OCI-LY1 (cell line): ENCODE measurements at regions not wholly inside any gene's neighbourhood (a gene's known extent, or its start where the extent isn't known, plus 50 kb on each side); places are given as distances from the start of the nearest gene placed in this dataset.

Source experiments
- H2AFZ ChIP-seq: fragments of 200-600 bp; sonication (generic), shearing (Covaris generic); 2 replicates; pipeline ENCODE4 v1.6.0; 2014; ENCODE audit warnings: antibody characterized with exemption, mild to moderate bottlenecking, low read length
- H3F3A ChIP-seq: fragments of 200-600 bp; sonication (generic), shearing (Covaris generic); 2 replicates; pipeline ENCODE4 v1.6.0; 2014; ENCODE audit warnings: mild to moderate bottlenecking, antibody characterized with exemption, low read length, moderate library complexity; ENCODE audit not compliant: insufficient read depth
- H3K27ac ChIP-seq: fragments of 200-600 bp; sonication (generic); 2 replicates; pipeline ENCODE4 v1.5.1; 2014; ENCODE audit warnings: low read length, mixed run types, mild to moderate bottlenecking, low read depth; ENCODE audit not compliant: poor library complexity, severe bottlenecking
- H3K27me3 ChIP-seq: fragments of 200-600 bp; sonication (generic); 2 replicates; pipeline ENCODE4 v1.6.0; 2014; ENCODE audit warnings: antibody characterized with exemption, mild to moderate bottlenecking, low read length, moderate library complexity; ENCODE audit not compliant: insufficient read depth
- H3K36me3 ChIP-seq: fragments of 200-600 bp; sonication (generic); 2 replicates; pipeline ENCODE4 v1.6.1; 2014; ENCODE audit warnings: mild to moderate bottlenecking, antibody characterized with exemption, low read length, moderate library complexity, mixed read lengths; ENCODE audit not compliant: insufficient read depth
- H3K4me1 ChIP-seq: fragments of 200-600 bp; sonication (generic); 2 replicates; pipeline ENCODE4 v1.5.1; 2014; ENCODE audit warnings: mild to moderate bottlenecking, low read length, moderate library complexity; ENCODE audit not compliant: insufficient read depth, severe bottlenecking
- H3K4me2 ChIP-seq: fragments of 200-600 bp; sonication (generic), shearing (Covaris generic); 2 replicates; pipeline ENCODE4 v1.6.1; 2014; ENCODE audit warnings: low read length
- H3K4me3 ChIP-seq: fragments of 200-600 bp; sonication (generic); 2 replicates; pipeline ENCODE4 v1.5.1; 2014; ENCODE audit warnings: low read length, low read depth, mild to moderate bottlenecking, mixed read lengths; ENCODE audit not compliant: poor library complexity, severe bottlenecking
- H3K79me2 ChIP-seq: fragments of 200-600 bp; shearing (Covaris generic); 2 replicates; pipeline ENCODE4 v1.6.1; 2016; ENCODE audit warnings: mixed run types, low read length, mixed read lengths; ENCODE audit not compliant: insufficient read depth
- H3K9ac ChIP-seq: fragments of 200-600 bp; sonication (generic), shearing (Covaris generic); 2 replicates; pipeline ENCODE4 v1.6.1; 2014; ENCODE audit warnings: mild to moderate bottlenecking, low read length, mixed read lengths
- H3K9me2 ChIP-seq: fragments of 200-600 bp; sonication (generic), shearing (Covaris generic); 2 replicates; pipeline ENCODE4 v1.6.1; 2014; ENCODE audit warnings: low read depth, mild to moderate bottlenecking, low read length, mixed read lengths
- H3K9me3 ChIP-seq: fragments of 200-600 bp; shearing (Covaris generic); 2 replicates; pipeline ENCODE4 v1.6.1; 2014; ENCODE audit warnings: low read length, mixed read lengths
- H4K20me1 ChIP-seq: fragments of 200-600 bp; sonication (generic), shearing (Covaris generic); 2 replicates; pipeline ENCODE4 v1.6.0; 2016; ENCODE audit warnings: mild to moderate bottlenecking, low read length; ENCODE audit not compliant: insufficient read depth
- CTCF ChIP-seq: fragments of 200-600 bp; sonication (generic), shearing (Covaris generic); IDR thresholded peaks from 2 replicates; pipeline ENCODE4 v1.5.1; 2017; ENCODE audit warnings: mild to moderate bottlenecking, antibody characterized with exemption, low read length, moderate library complexity, mixed read lengths
- EZH2 ChIP-seq: fragments of 200-600 bp; sonication (generic), shearing (Covaris generic); IDR thresholded peaks from 2 replicates; pipeline ENCODE4 v1.8.0; 2017; ENCODE audit warnings: borderline replicate concordance, mixed run types, mild to moderate bottlenecking, antibody characterized with exemption, low read length, moderate library complexity, mixed read lengths

- Histone ChIP-seq H3F3A (no peaks in the 10 kb centered on the region), H3K27me3 (no peaks in the 10 kb centered on the region), H4K20me1 (no peaks in the 10 kb centered on the region), H3K9ac (no peak overlapping the region), H2AFZ (no peak overlapping the region), H3K36me3 (no peaks in the 10 kb centered on the region), H3K9me2 (no peaks in the 10 kb centered on the region), H3K9me3 (no peaks in the 10 kb centered on the region), H3K4me3 (no peak overlapping the region), H3K4me2 (no peak overlapping the region), H3K79me2 (no peaks in the 10 kb centered on the region), H3K4me1 (no peaks in the 10 kb centered on the region), H3K27ac (no peak overlapping the region)
- TF ChIP-seq CTCF, result no peak
Observed at GRCh38 chr10:35745617-35746403, 103.7 kb upstream of the FZD8 start.

GRCh38 chr10:35743851-35744250 lies 101.8 kb upstream of the FZD8 start:
- no peak for TF ChIP-seq CTCF
- no peak for TF ChIP-seq EZH2
- no peaks in the 10 kb centered on the region for H3K9me3 ChIP-seq
- no peaks in the 10 kb centered on the region for H3K79me2 ChIP-seq
- no peaks in the 10 kb centered on the region for H3F3A ChIP-seq
- H3K27me3 ChIP-seq, result no peaks in the 10 kb centered on the region
- no peak overlapping the region for H3K9ac ChIP-seq
- no peak overlapping the region for H3K27ac ChIP-seq
- H2AFZ ChIP-seq, result no peak overlapping the region
- H4K20me1 ChIP-seq, result no peaks in the 10 kb centered on the region
- H3K4me2 ChIP-seq, result no peak overlapping the region
- no peak overlapping the region for H3K4me3 ChIP-seq
- no peaks in the 10 kb centered on the region for H3K36me3 ChIP-seq
- no peaks in the 10 kb centered on the region for H3K4me1 ChIP-seq
- no peaks in the 10 kb centered on the region for H3K9me2 ChIP-seq

- Histone ChIP-seq H4K20me1 (no peaks in the 10 kb centered on the region), H2AFZ (no peak overlapping the region), H3K9me2 (no peaks in the 10 kb centered on the region), H3K9ac (no peak overlapping the region), H3F3A (no peaks in the 10 kb centered on the region), H3K9me3 (no peaks in the 10 kb centered on the region), H3K4me3 (no peak overlapping the region), H3K4me1 (no peaks in the 10 kb centered on the region), H3K4me2 (no peak overlapping the region), H3K27me3 (no peaks in the 10 kb centered on the region), H3K79me2 (no peaks in the 10 kb centered on the region), H3K27ac (no peak overlapping the region), H3K36me3 (no peaks in the 10 kb centered on the region)
- TF ChIP-seq CTCF, result no peak
Observed at GRCh38 chr10:35743351-35743750, 101.3 kb upstream of the FZD8 start.
